B cell (primary cell): ENCODE measurements at regions not wholly inside any gene's neighbourhood (a gene's known extent, or its start where the extent isn't known, plus 50 kb on each side); places are given as distances from the start of the nearest gene placed in this dataset.

Experiments used
- ATAC-seq: fragments of 200-7000 bp; cut with Tn5 transposase; one replicate; pipeline ENCODE4 v1.10.0; 2021; ENCODE audit warnings: low read depth, mild to moderate bottlenecking, moderate number of reproducible peaks, moderate library complexity
- CTCF ChIA-PET: fragments of 350-600 bp; sonication (Branson Sonifier 250); formaldehyde crosslinking; loops from one replicate; lab custom pipeline; 2021; ENCODE audit warnings: antibody characterized with exemption, inconsistent platforms; lab: Charles Lee
- POLR2A ChIA-PET: fragments of 350-600 bp; sonication (Branson Sonifier 250); formaldehyde crosslinking; loops from one replicate; lab custom pipeline; 2021; ENCODE audit warnings: antibody characterized with exemption; lab: Charles Lee
- DNase-seq: peaks from one replicate; pipeline ENCODE4 v3.0.0; 2013
- H2AFZ ChIP-seq: 2 replicates; pipeline ENCODE4 v1.6.1; 2012; ENCODE audit warnings: mild to moderate bottlenecking, low read depth, low read length; ENCODE audit not compliant: insufficient read depth, poor library complexity, severe bottlenecking
- H3K27ac ChIP-seq, 2 donors: 1 replicate in 1 of 2; 2 replicates in 1 of 2; pipeline ENCODE4 v1.5.1; 2012 to 2013; ENCODE audit warnings: low read length in 2 of 2, mild to moderate bottlenecking in 2 of 2, moderate library complexity in 1 of 2
- H3K27me3 ChIP-seq, 4 experiments: fragments of 200-600 bp in 1 of 4; sonication (generic) in 1 of 4; replicated peaks in 1 of 4; 1 replicate in 2 of 4; 2 replicates in 2 of 4; pipeline versions ENCODE4 v1.6.1 to v1.7.0; 2013 to 2016; ENCODE audit warnings: low read length in 3 of 4, mild to moderate bottlenecking in 2 of 4, mixed read lengths in 1 of 4, moderate library complexity in 1 of 4; ENCODE audit not compliant: insufficient read depth in 4 of 4, control insufficient read depth in 3 of 4; ENCODE audit errors: control extremely low read depth in 1 of 4
- H3K36me3 ChIP-seq, 2 experiments: replicated peaks in 1 of 2; 1 replicate in 1 of 2; 2 replicates in 1 of 2; pipeline versions ENCODE4 v1.6.1 to v1.7.1; 2013; ENCODE audit warnings: low read length in 1 of 2; ENCODE audit not compliant: insufficient read depth in 2 of 2, control insufficient read depth in 1 of 2; ENCODE audit errors: control extremely low read depth in 1 of 2, extremely low read depth in 1 of 2
- H3K4me1 ChIP-seq, 2 donors: fragments of 200-600 bp in 1 of 2; sonication (generic) in 1 of 2; 1 replicate in 1 of 2; 2 replicates in 1 of 2; pipeline versions ENCODE4 v1.5.1 to v1.6.1; 2013 to 2017; ENCODE audit warnings: low read length in 2 of 2; ENCODE audit not compliant: control insufficient read depth in 2 of 2, insufficient read depth in 2 of 2
- H3K4me2 ChIP-seq: replicated peaks from 2 replicates; pipeline ENCODE3; 2012; ENCODE audit warnings: mild to moderate bottlenecking, low read depth, low read length; ENCODE audit not compliant: poor library complexity, severe bottlenecking
- H3K4me3 ChIP-seq, 5 experiments: fragments of 200-600 bp in 1 of 5; sonication (generic) in 1 of 5; 1 replicate in 3 of 5; 2 replicates in 2 of 5; pipeline versions ENCODE4 v1.5.1 to v1.7.0; 2011 to 2016; ENCODE audit warnings: low read length in 4 of 5, mild to moderate bottlenecking in 4 of 5, low read depth in 2 of 5, control low read depth in 1 of 5, moderate library complexity in 1 of 5; ENCODE audit not compliant: insufficient read depth in 1 of 5; ENCODE audit errors: control extremely low read depth in 1 of 5, extremely low read depth in 1 of 5
- H3K79me2 ChIP-seq: fragments of 200-600 bp; sonication (generic); one replicate; pipeline ENCODE4 v1.6.0; 2016; ENCODE audit warnings: low read length; ENCODE audit not compliant: control insufficient read depth, insufficient read depth
- H3K9ac ChIP-seq: fragments of 200-600 bp; sonication (generic); 2 replicates; pipeline ENCODE4 v1.6.1; 2017; ENCODE audit warnings: mild to moderate bottlenecking, low read length, moderate library complexity
- H3K9me3 ChIP-seq, 3 donors: one replicate each; pipeline versions ENCODE4 v1.6.1 to v1.7.1; 2013; ENCODE audit warnings: low read length in 2 of 3; ENCODE audit not compliant: control insufficient read depth in 2 of 3, insufficient read depth in 1 of 3; ENCODE audit errors: control extremely low read depth in 1 of 3
- H4K20me1 ChIP-seq: 2 replicates; pipeline ENCODE4 v1.6.0; 2012; ENCODE audit warnings: mild to moderate bottlenecking, low read length; ENCODE audit not compliant: insufficient read depth, control insufficient read depth, poor library complexity, severe bottlenecking
- H3K27ac Mint-ChIP-seq: one replicate; pipeline ENCODE4 v1.8.0; 2021; ENCODE audit warnings: mixed read lengths
- H3K27me3 Mint-ChIP-seq: one replicate; pipeline ENCODE4 v1.8.0; 2021; ENCODE audit warnings: mixed read lengths
- H3K4me1 Mint-ChIP-seq: one replicate; pipeline ENCODE4 v1.8.0; 2021; ENCODE audit warnings: mixed read lengths
- H3K4me3 Mint-ChIP-seq: one replicate; pipeline ENCODE4 v1.8.0; 2021; ENCODE audit warnings: mixed read lengths
- H3K9me3 Mint-ChIP-seq: one replicate; pipeline ENCODE4 v1.8.0; 2022; ENCODE audit warnings: mixed read lengths; ENCODE audit not compliant: insufficient read depth
- CTCF ChIP-seq: fragments of 200-600 bp; IDR thresholded peaks from one replicate; pipeline ENCODE4 v1.8.0; 2022; ENCODE audit warnings: antibody characterized with exemption, mild to moderate bottlenecking
- EZH2 ChIP-seq: IDR thresholded peaks from 2 replicates; pipeline ENCODE4 v1.6.1; 2012; ENCODE audit warnings: borderline replicate concordance, low read depth, mild to moderate bottlenecking, moderate library complexity, low read length; ENCODE audit not compliant: insufficient read depth, poor library complexity, severe bottlenecking
- WGBS: methylation state at CpG from one replicate; pipeline ENCODE4 v1.1.5; 2013; ENCODE audit warnings: missing lambda C conversion rate; ENCODE audit not compliant: insufficient coverage; 5-methylcytosine and 5-hydroxymethylcytosine counted together
- intact Hi-C: fragments of 100-400 bp; cut with micrococcal nuclease; formaldehyde crosslinking; loops from one replicate; pipeline ENCODE4 v1.10.0; 2022

GRCh38 chr19:56964410-56964920 lies 123.9 kb upstream of the PEG3 start:
- 80% methylated on average over 6 of the region's 8 CpGs for whole genome bisulfite sequencing
- H3K79me2 ChIP-seq = no peaks in the 10 kb centered on the region
- intact Hi-C loops = no loop called here
- H2AFZ ChIP-seq = no peak overlapping the region
- Mint-ChIP-seq H3K4me3 (no peak overlapping the region), H3K4me1 (no peaks in the 10 kb centered on the region), H3K9me3 (peaks cover 5% of the 10 kb centered on the region), H3K27me3 (no peaks in the 10 kb centered on the region), H3K27ac (no peak overlapping the region)
- TF ChIP-seq EZH2 (no peak), CTCF (no peak)
- H3K27me3 ChIP-seq = peaks cover 0 to 3% (median 0%) of the 10 kb centered on the region in 4 experiments
- no peak overlapping the region for H3K4me3 ChIP-seq
- H3K27ac ChIP-seq = no peak overlapping the region
- H3K9me3 ChIP-seq = peaks cover 0 to 43% (median 0%) of the 10 kb centered on the region in 3 donors
- no peak overlapping the region for H3K9ac ChIP-seq
- no peak for ATAC-seq
- DNase-seq = no peak
- no peaks in the 10 kb centered on the region for H4K20me1 ChIP-seq
- no peak overlapping the region for H3K4me2 ChIP-seq
- no peaks in the 10 kb centered on the region for H3K4me1 ChIP-seq
- POLR2A ChIA-PET = no interaction called here
- H3K36me3 ChIP-seq = no peaks in the 10 kb centered on the region
- CTCF ChIA-PET = no interaction called here

GRCh38 chr19:56966225-56966696 lies 125.7 kb upstream of the PEG3 start:
- H3K4me3 Mint-ChIP-seq = no peak overlapping the region
- no peak for TF ChIP-seq CTCF
- no peak for TF ChIP-seq EZH2
- intact Hi-C loops = no loop called here
- no peak for DNase-seq
- Histone ChIP-seq H3K36me3 (no peaks in the 10 kb centered on the region), H3K27me3 (peaks cover 0 to 3% (median 0%) of the 10 kb centered on the region in 4 experiments), H3K4me1 (no peaks in the 10 kb centered on the region), H3K4me2 (no peak overlapping the region), H3K9me3 (peaks cover 0 to 42% (median 0%) of the 10 kb centered on the region in 3 donors), H3K79me2 (no peaks in the 10 kb centered on the region), H4K20me1 (no peaks in the 10 kb centered on the region), H2AFZ (no peak overlapping the region), H3K4me3 (no peak overlapping the region), H3K9ac (no peak overlapping the region), H3K27ac (no peak overlapping the region)
- WGBS = 36% methylated on average over 17 of the region's 17 CpGs
- no peaks in the 10 kb centered on the region for H3K4me1 Mint-ChIP-seq
- CTCF ChIA-PET = no interaction called here
- POLR2A ChIA-PET = no interaction called here
- H3K27me3 Mint-ChIP-seq = no peaks in the 10 kb centered on the region
- ATAC-seq = no peak
- no peak overlapping the region for H3K27ac Mint-ChIP-seq
- peaks cover 4% of the 10 kb centered on the region for H3K9me3 Mint-ChIP-seq
